Tibial artery (tissue), 4 donors: ENCODE measurements at regions not wholly inside any gene's neighbourhood (a gene's known extent, or its start where the extent isn't known, plus 50 kb on each side); places are given as distances from the start of the nearest gene placed in this dataset.

Experiments
- DNase-seq, 2 donors: peaks; one replicate each; pipeline ENCODE4 v3.0.0-alpha.2; 2019
- H3K27ac ChIP-seq, 2 donors: fragments of 200-600 bp; sonication (generic) in 1 of 2; 1 replicate in 1 of 2; 2 replicates in 1 of 2; pipeline ENCODE4 v1.5.1; 2018 to 2019; ENCODE audit warnings: mild to moderate bottlenecking in 1 of 2
- H3K27me3 ChIP-seq, 2 donors: fragments of 200-600 bp; sonication (generic) in 1 of 2; one replicate each; pipeline versions ENCODE4 v1.5.1 to v1.6.0; 2016 to 2019
- H3K36me3 ChIP-seq, 3 donors: fragments of 200-600 bp; sonication (generic) in 2 of 3; one replicate each; pipeline ENCODE4 v1.5.1; 2016 to 2019; ENCODE audit warnings: mild to moderate bottlenecking in 2 of 3
- H3K4me1 ChIP-seq, 4 donors: fragments of 200-600 bp; sonication (generic) in 2 of 4; 1 replicate in 3 of 4; 2 replicates in 1 of 4; pipeline ENCODE4 v1.5.1; 2016 to 2019
- H3K4me3 ChIP-seq, 2 donors: fragments of 200-600 bp; sonication (generic) in 1 of 2; 1 replicate in 1 of 2; 2 replicates in 1 of 2; pipeline ENCODE4 v1.5.1; 2018 to 2019; ENCODE audit warnings: mild to moderate bottlenecking in 2 of 2
- H3K9me3 ChIP-seq, 3 donors: fragments of 200-600 bp; sonication (generic) in 1 of 3; one replicate each; pipeline ENCODE4 v1.5.1; 2016 to 2019
- CTCF ChIP-seq, 2 experiments: fragments of 200-600 bp in 1 of 2; fragments of 450-650 bp in 1 of 2; IDR thresholded peaks; one replicate each; pipeline ENCODE4 v1.5.1; 2017 to 2019; ENCODE audit warnings: antibody characterized with exemption in 2 of 2, mild to moderate bottlenecking in 1 of 2, moderate library complexity in 1 of 2
- intact Hi-C: fragments of 100-400 bp; cut with DNase I; formaldehyde crosslinking; loops from one replicate; pipeline ENCODE4 v1.15.0; 2023; ENCODE audit warnings: low total_unique reads

- H3K4me1 ChIP-seq, result no peaks in the 10 kb centered on the region
- no peak for DNase-seq
- no peak for TF ChIP-seq CTCF (IDR thresholded peaks at IDR 0.05)
- intact Hi-C loops, result no loop called here
- H3K27me3 ChIP-seq, result no peaks in the 10 kb centered on the region
- H3K4me3 ChIP-seq, result no peak overlapping the region
- no peak overlapping the region for H3K27ac ChIP-seq
- no peaks in the 10 kb centered on the region for H3K36me3 ChIP-seq
- H3K9me3 ChIP-seq, result no peaks in the 10 kb centered on the region
Measured at GRCh38 chr4:120472447-120473131, 405.9 kb upstream of the MAD2L1 start.

- Histone ChIP-seq H3K27ac (no peak overlapping the region), H3K36me3 (no peaks in the 10 kb centered on the region), H3K27me3 (no peaks in the 10 kb centered on the region), H3K9me3 (no peaks in the 10 kb centered on the region), H3K4me3 (no peak overlapping the region), H3K4me1 (no peaks in the 10 kb centered on the region)
- intact Hi-C loops, result no loop called here
- TF ChIP-seq CTCF (IDR thresholded peaks at IDR 0.05), result no peak
- DNase-seq, result no peak
Measured at GRCh38 chr4:120466429-120466828, 399.8 kb upstream of the MAD2L1 start.

- no peak for TF ChIP-seq CTCF (IDR thresholded peaks at IDR 0.05)
- no peaks in the 10 kb centered on the region for H3K36me3 ChIP-seq
Measured at GRCh38 chr4:120454788-120455187, 388.1 kb upstream of the MAD2L1 start.

GRCh38 chr4:120452536-120452935 is 385.9 kb upstream of the MAD2L1 start:
- Histone ChIP-seq H3K4me1 (peaks cover 0 to 8% (median 0%) of the 10 kb centered on the region in 4 donors), H3K9me3 (no peaks in the 10 kb centered on the region), H3K27me3 (no peaks in the 10 kb centered on the region), H3K36me3 (no peaks in the 10 kb centered on the region), H3K27ac (no peak overlapping the region), H3K4me3 (no peak overlapping the region)
- no peak for TF ChIP-seq CTCF (IDR thresholded peaks at IDR 0.05)
- DNase-seq, result no peak
- intact Hi-C loops, result no loop called here

More at GRCh38 chr4:120454788-120455187, 388.1 kb upstream of the MAD2L1 start:
- no peak overlapping the region for H3K4me3 ChIP-seq
- no peak overlapping the region for H3K27ac ChIP-seq
- intact Hi-C loops, result no loop called here
- H3K27me3 ChIP-seq, result no peaks in the 10 kb centered on the region
- no peak for DNase-seq
- no peaks in the 10 kb centered on the region for H3K9me3 ChIP-seq
- H3K4me1 ChIP-seq, result peaks cover 0 to 5% (median 0%) of the 10 kb centered on the region in 4 donors

GRCh38 chr4:120452001-120452400 is 385.4 kb upstream of the MAD2L1 start:
- TF ChIP-seq CTCF (IDR thresholded peaks at IDR 0.05), result no peak
- H3K27ac ChIP-seq, result no peak overlapping the region
- intact Hi-C loops, result no loop called here

More at GRCh38 chr4:120452001-120452400, 385.4 kb upstream of the MAD2L1 start:
- no peak for DNase-seq
- Histone ChIP-seq H3K4me3 (no peak overlapping the region), H3K36me3 (no peaks in the 10 kb centered on the region), H3K9me3 (no peaks in the 10 kb centered on the region), H3K4me1 (peaks cover 0 to 11% (median 0%) of the 10 kb centered on the region in 4 donors), H3K27me3 (no peaks in the 10 kb centered on the region)
